ENCODE measurements at regions not wholly inside any gene's neighbourhood (a gene's known extent, or its start where the extent isn't known, plus 50 kb on each side); places are given as distances from the start of the nearest gene placed in this dataset.
A peak's percentile ranks its signal among the peaks of the same experiment; 100 is the strongest.

GRCh38 chr2:240351088-240351741, 84.2 kb upstream of the GPC1 start:
- H3K4me3 ChIP-seq (ENCODE audit: control insufficient read depth, low read depth, low read length), result no peak overlapping the region
- DNase-seq (ENCODE audit: low read depth), result peak; percentile 19
- TF ChIP-seq CTCF (conservative IDR thresholded peaks at IDR 0.05; ENCODE audit: control insufficient read depth, insufficient read depth, low read depth, low read length), result no peak

GRCh38 chr2:240351826-240352426, 83.5 kb upstream of the GPC1 start:
- no peak for DNase-seq (ENCODE audit: low read depth)
- no peak overlapping the region for H3K4me3 ChIP-seq (ENCODE audit: control insufficient read depth, low read depth, low read length)
- no peak for TF ChIP-seq CTCF (conservative IDR thresholded peaks at IDR 0.05; ENCODE audit: control insufficient read depth, insufficient read depth, low read depth, low read length)

- H3K4me3 ChIP-seq (ENCODE audit: control insufficient read depth, low read depth, low read length), result no peak overlapping the region
These were observed 82.2 kb upstream of the GPC1 start for GRCh38 chr2:240353086-240353798.

GRCh38 chr2:240353944-240354343, 81.5 kb upstream of the GPC1 start:
- DNase-seq (ENCODE audit: low read depth), result no peak
- no peak for TF ChIP-seq CTCF (conservative IDR thresholded peaks at IDR 0.05; ENCODE audit: control insufficient read depth, insufficient read depth, low read depth, low read length)
- no peak overlapping the region for H3K4me3 ChIP-seq (ENCODE audit: control insufficient read depth, low read depth, low read length)

More at GRCh38 chr2:240353086-240353798, 82.2 kb upstream of the GPC1 start:
- TF ChIP-seq CTCF (conservative IDR thresholded peaks at IDR 0.05; ENCODE audit: control insufficient read depth, insufficient read depth, low read depth, low read length), result no peak
- no peak for DNase-seq (ENCODE audit: low read depth)

- TF ChIP-seq CTCF (conservative IDR thresholded peaks at IDR 0.05; ENCODE audit: control insufficient read depth, insufficient read depth, low read depth, low read length), result no peak
- peak; percentile 73 for DNase-seq (ENCODE audit: low read depth)
- no peak overlapping the region for H3K4me3 ChIP-seq (ENCODE audit: control insufficient read depth, low read depth, low read length)
These were observed 80.2 kb upstream of the GPC1 start for GRCh38 chr2:240355001-240355891.

- TF ChIP-seq CTCF (conservative IDR thresholded peaks at IDR 0.05; ENCODE audit: control insufficient read depth, insufficient read depth, low read depth, low read length), result no peak
- no peak for DNase-seq (ENCODE audit: low read depth)
These were observed 79.5 kb upstream of the GPC1 start for GRCh38 chr2:240355962-240356361.

More at GRCh38 chr2:240355962-240356361, 79.5 kb upstream of the GPC1 start:
- H3K4me3 ChIP-seq (ENCODE audit: control insufficient read depth, low read depth, low read length), result no peak overlapping the region

Measured in fibroblast of mammary gland (primary cell).